Sigmoid colon (tissue), 6 donors: ENCODE measurements at regions not wholly inside any gene's neighbourhood (a gene's known extent, or its start where the extent isn't known, plus 50 kb on each side); places are given as distances from the start of the nearest gene placed in this dataset.
"Not testable (repeated sequence)": the region's sequence is repeated elsewhere in the genome, so short reads cannot be mapped to it uniquely, and the experiment has no call there.

Experiments used
- DNase-seq: peaks from one replicate; pipeline ENCODE4 v3.0.0-alpha.2; 2019
- H3K27ac ChIP-seq, 4 donors: fragments of 200-600 bp; sonication (generic); one replicate each; pipeline ENCODE4 v1.5.1; 2016 to 2019; ENCODE audit warnings: mild to moderate bottlenecking in 1 of 4
- H3K27me3 ChIP-seq, 3 donors: fragments of 200-600 bp; sonication (generic); one replicate each; pipeline ENCODE4 v1.5.1; 2019; ENCODE audit warnings: mild to moderate bottlenecking in 1 of 3
- H3K36me3 ChIP-seq, 4 donors: fragments of 200-600 bp; sonication (generic); one replicate each; pipeline ENCODE4 v1.5.1; 2016 to 2019
- H3K4me1 ChIP-seq, 4 donors: fragments of 200-600 bp; sonication (generic); one replicate each; pipeline ENCODE4 v1.5.1; 2017 to 2019
- H3K4me3 ChIP-seq, 4 donors: fragments of 200-600 bp; sonication (generic); one replicate each; pipeline ENCODE4 v1.5.1; 2017 to 2019; ENCODE audit warnings: mild to moderate bottlenecking in 2 of 4, moderate library complexity in 1 of 4
- H3K9me3 ChIP-seq, 4 donors: fragments of 200-600 bp in 3 of 4; sonication (generic) in 3 of 4; one replicate each; pipeline versions ENCODE4 v1.5.1 to v1.6.1; 2013 to 2019
- EP300 ChIP-seq, 4 donors: sonication (generic); formaldehyde crosslinking; IDR thresholded peaks; one replicate each; pipeline ENCODE4 v1.6.1; 2017; ENCODE audit warnings: antibody characterized with exemption in 4 of 4
- POLR2A ChIP-seq, 2 donors: fragments of 450-650 bp; IDR thresholded peaks; one replicate each; pipeline ENCODE4 v1.6.1; 2016; ENCODE audit warnings: antibody characterized with exemption in 2 of 2, mild to moderate bottlenecking in 2 of 2, moderate library complexity in 2 of 2
- POLR2AphosphoS5 ChIP-seq, 4 donors: sonication (generic); formaldehyde crosslinking; IDR thresholded peaks; one replicate each; pipeline ENCODE4 v1.6.1; 2017; ENCODE audit warnings: antibody characterized with exemption in 4 of 4
- WGBS, 2 donors: extraction: QIAGEN DNeasy Blood & Tissue Kit; methylation state at CpG; one replicate each; pipeline ENCODE4 v1.1.7; 2013; 5-methylcytosine and 5-hydroxymethylcytosine counted together
- intact Hi-C: fragments of 100-400 bp; cut with DNase I; formaldehyde crosslinking; loops from one replicate; pipeline ENCODE4 v1.15.1; 2023
- TF ChIP-seq, protein P1 (sequence below), 4 experiments: fragments of 450-650 bp in 3 of 4; fragments of 200-600 bp in 1 of 4; IDR thresholded peaks; one replicate each; pipeline ENCODE4 v1.5.1; 2016 to 2019; ENCODE audit warnings: antibody characterized with exemption in 4 of 4, mild to moderate bottlenecking in 3 of 4, moderate library complexity in 2 of 4
- donor health status: healthy with polysubstance abuse.
- donor health status: healthy.

DNA sequence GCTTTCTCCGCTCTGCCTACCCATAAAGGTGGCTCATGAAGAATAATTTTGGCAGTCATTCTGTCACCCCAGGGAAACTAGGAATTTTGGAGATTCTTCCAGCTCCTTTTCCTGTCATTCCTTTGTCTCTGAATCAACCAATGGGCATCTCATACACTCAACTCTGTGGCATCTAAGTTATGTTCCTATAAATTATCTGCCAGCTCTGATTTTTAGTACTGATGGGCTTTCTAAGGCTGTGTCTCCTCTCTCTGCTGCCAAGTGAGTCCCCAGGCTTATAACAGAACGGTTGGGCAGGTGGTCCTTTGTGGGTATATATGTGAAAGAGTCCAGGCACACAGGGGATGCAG lies 226.8 kb downstream of the NMUR2 start:
- H3K9me3 ChIP-seq = no peaks in the 10 kb centered on the region
- 48 to 52% methylated on average over 2 of the region's 2 CpGs for WGBS, 2 donors
- H3K36me3 ChIP-seq = no peaks in the 10 kb centered on the region
- TF ChIP-seq, protein P1, sequence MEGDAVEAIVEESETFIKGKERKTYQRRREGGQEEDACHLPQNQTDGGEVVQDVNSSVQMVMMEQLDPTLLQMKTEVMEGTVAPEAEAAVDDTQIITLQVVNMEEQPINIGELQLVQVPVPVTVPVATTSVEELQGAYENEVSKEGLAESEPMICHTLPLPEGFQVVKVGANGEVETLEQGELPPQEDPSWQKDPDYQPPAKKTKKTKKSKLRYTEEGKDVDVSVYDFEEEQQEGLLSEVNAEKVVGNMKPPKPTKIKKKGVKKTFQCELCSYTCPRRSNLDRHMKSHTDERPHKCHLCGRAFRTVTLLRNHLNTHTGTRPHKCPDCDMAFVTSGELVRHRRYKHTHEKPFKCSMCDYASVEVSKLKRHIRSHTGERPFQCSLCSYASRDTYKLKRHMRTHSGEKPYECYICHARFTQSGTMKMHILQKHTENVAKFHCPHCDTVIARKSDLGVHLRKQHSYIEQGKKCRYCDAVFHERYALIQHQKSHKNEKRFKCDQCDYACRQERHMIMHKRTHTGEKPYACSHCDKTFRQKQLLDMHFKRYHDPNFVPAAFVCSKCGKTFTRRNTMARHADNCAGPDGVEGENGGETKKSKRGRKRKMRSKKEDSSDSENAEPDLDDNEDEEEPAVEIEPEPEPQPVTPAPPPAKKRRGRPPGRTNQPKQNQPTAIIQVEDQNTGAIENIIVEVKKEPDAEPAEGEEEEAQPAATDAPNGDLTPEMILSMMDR (IDR thresholded peaks at IDR 0.05) = no peak
- TF ChIP-seq POLR2AphosphoS5 (IDR thresholded peaks at IDR 0.05) (no peak), POLR2A (IDR thresholded peaks at IDR 0.05) (no peak), EP300 (IDR thresholded peaks at IDR 0.05) (no peak)
- H3K27me3 ChIP-seq = no peaks in the 10 kb centered on the region
- H3K4me3 ChIP-seq = no peak overlapping the region
- H3K4me1 ChIP-seq = no peaks in the 10 kb centered on the region
- DNase-seq = no peak
- H3K27ac ChIP-seq = no peak overlapping the region
- intact Hi-C loops = no loop called here

DNA sequence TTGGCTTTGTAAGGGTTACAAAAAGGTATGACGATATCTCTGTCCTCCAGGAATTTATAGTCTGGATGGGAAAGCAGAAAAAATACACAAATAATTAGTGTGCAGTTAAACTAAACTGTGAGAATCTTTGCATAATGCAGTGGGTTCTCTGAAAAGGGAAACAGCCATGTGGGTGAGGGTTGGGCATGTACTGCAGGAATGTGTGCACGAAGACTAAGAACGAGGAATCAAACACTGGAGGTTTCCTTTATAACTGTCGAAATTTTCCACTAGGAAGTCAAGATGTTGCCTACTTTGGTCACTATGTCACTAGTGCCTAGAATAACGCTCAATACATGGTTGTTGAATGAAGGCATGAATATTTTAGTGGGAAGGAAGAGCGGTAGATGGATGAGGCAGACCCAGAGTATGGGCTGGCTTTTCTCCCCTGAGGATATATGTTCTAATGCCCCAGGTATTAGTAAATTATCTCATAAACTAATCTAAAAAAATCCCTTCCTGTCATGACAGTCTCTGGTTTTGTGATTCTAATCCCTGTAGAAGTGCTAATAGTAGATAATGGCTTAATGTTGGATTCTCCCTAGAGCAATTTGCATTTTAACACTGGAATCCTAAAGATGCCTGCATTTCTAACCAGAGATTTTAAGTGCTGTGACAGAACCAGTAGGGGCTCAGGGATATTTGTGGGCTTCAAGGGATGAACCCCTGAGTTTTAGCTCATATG lies 227.3 kb downstream of the NMUR2 start:
- Histone ChIP-seq H3K4me1 (no peaks in the 10 kb centered on the region), H3K27ac (no peak overlapping the region), H3K27me3 (no peaks in the 10 kb centered on the region), H3K4me3 (no peak overlapping the region), H3K36me3 (no peaks in the 10 kb centered on the region), H3K9me3 (no peaks in the 10 kb centered on the region)
- TF ChIP-seq, protein P1 (IDR thresholded peaks at IDR 0.05) = no peak
- WGBS, 2 donors = 73 to 77% methylated on average over 6 of the region's 6 CpGs
- DNase-seq = no peak
- intact Hi-C loops = no loop called here

DNA sequence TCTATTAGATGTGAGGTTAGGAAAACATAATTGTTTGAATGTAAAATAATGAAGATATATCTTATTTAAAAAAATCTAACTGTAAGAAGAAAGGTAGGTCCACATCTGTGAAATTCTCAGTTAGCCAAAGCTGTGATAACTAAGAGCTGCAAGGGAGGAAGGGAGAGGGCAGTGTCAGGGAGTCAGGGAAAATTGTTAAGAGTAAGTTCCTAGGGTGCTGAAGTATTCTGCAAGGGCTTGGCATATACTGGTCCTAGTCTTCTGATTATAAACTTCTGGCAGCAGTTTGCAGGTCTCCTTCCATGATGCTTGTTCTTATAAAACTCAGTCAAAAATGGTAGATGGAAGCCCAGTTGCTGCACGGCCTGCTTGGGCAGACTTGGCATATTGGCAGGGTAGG lies 233.2 kb downstream of the NMUR2 start:
- WGBS, 2 donors = 75 to 86% methylated on average over 1 of the region's 1 CpG
- Histone ChIP-seq H3K4me1 (peaks cover 0 to 7% (median 2%) of the 10 kb centered on the region in 4 donors), H3K27me3 (no peaks in the 10 kb centered on the region), H3K4me3 (no peak overlapping the region), H3K9me3 (no peaks in the 10 kb centered on the region), H3K27ac (no peak overlapping the region), H3K36me3 (no peaks in the 10 kb centered on the region)
- intact Hi-C loops = no loop called here
- no peak for DNase-seq
- TF ChIP-seq, protein P1 (IDR thresholded peaks at IDR 0.05) = no peak
- TF ChIP-seq POLR2AphosphoS5 (IDR thresholded peaks at IDR 0.05) (no peak), EP300 (IDR thresholded peaks at IDR 0.05) (no peak), POLR2A (IDR thresholded peaks at IDR 0.05) (no peak)

GRCh38 chr5:152170350-152170749 lies 234.7 kb downstream of the NMUR2 start:
- TF ChIP-seq, protein P1 (IDR thresholded peaks at IDR 0.05) = no peak
- TF ChIP-seq EP300 (IDR thresholded peaks at IDR 0.05) (no peak), POLR2A (IDR thresholded peaks at IDR 0.05) (no peak), POLR2AphosphoS5 (IDR thresholded peaks at IDR 0.05) (no peak)
- WGBS, 2 donors = 16 to 31% methylated on average over 4 of the region's 4 CpGs
- no peaks in the 10 kb centered on the region for H3K27me3 ChIP-seq
- H3K4me3 ChIP-seq = no peak overlapping the region
- DNase-seq = no peak
- no peaks in the 10 kb centered on the region for H3K9me3 ChIP-seq
- H3K27ac ChIP-seq = no peak overlapping the region
- no peaks in the 10 kb centered on the region for H3K36me3 ChIP-seq
- intact Hi-C loops = no loop called here
- H3K4me1 ChIP-seq = peaks cover 0 to 7% (median 2%) of the 10 kb centered on the region in 4 donors

DNA sequence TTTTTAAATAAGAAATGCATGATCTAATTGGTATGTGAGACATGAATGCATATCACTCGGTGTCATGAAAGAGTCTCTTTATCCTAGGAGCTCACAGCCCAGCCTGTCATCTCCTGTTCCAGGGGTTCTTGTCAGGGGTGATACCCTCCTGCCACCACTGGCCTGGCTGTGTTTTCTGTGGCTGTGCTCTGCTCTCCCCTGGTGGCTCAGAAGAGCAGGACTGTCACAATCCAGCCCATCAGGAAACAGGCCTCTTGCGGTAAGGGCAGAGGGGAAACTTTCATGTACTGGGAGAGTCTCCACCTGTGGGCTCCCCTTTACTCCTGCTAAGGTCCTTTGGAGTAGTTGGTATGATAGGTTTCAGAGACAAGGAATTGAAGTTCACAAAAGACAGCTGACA lies 240.2 kb upstream of the GLRA1 start:
- Histone ChIP-seq H3K4me3 (no peak overlapping the region), H3K4me1 (no peaks in the 10 kb centered on the region), H3K9me3 (no peaks in the 10 kb centered on the region), H3K27ac (no peak overlapping the region), H3K36me3 (no peaks in the 10 kb centered on the region), H3K27me3 (no peaks in the 10 kb centered on the region)
- no peak for TF ChIP-seq EP300 (IDR thresholded peaks at IDR 0.05)
- TF ChIP-seq POLR2AphosphoS5 (IDR thresholded peaks at IDR 0.05) = no peak
- no peak for TF ChIP-seq POLR2A (IDR thresholded peaks at IDR 0.05)
- TF ChIP-seq, protein P1 (IDR thresholded peaks at IDR 0.05) = no peak
- WGBS, 2 donors = 75 to 83% methylated on average over 2 of the region's 2 CpGs
- DNase-seq = no peak
- intact Hi-C loops = no loop called here

DNA sequence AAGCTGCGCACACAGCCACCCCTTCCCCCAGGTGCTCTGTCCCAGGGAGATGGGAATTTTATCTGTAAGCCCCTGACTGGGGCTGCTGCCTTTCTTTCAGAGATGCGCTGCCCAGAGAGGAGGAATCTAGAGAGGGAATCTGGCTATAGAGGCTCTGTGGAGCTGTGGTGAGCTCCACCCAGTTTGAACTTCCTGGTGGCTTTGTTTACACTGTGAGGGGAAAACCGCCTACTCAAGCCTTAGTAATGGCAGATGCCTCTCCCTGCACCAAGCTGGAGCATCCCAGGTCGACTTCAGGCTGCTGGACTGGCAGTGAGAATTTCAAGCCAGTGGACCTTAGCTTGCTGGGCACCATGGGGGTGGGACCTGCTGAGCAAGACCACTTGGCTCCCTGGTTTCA lies 235.2 kb upstream of the GLRA1 start:
- H3K27ac ChIP-seq, H3K4me1 ChIP-seq, DNase-seq, H3K36me3 ChIP-seq, H3K9me3 ChIP-seq, H3K27me3 ChIP-seq, intact Hi-C loops, H3K4me3 ChIP-seq: not testable (repeated sequence)
- 22 to 49% methylated on average over 4 of the region's 4 CpGs for WGBS, 2 donors

GRCh38 chr5:152154452-152154851 lies 229.8 kb upstream of the GLRA1 start:
- intact Hi-C loops, H3K27ac ChIP-seq, H3K9me3 ChIP-seq, H3K4me3 ChIP-seq, H3K4me1 ChIP-seq, DNase-seq, H3K36me3 ChIP-seq, H3K27me3 ChIP-seq: not testable (repeated sequence)
- 79 to 89% methylated on average over 2 of the region's 2 CpGs for WGBS, 2 donors
